AG09309 (cell line): ENCODE measurements at regions not wholly inside any gene's neighbourhood (a gene's known extent, or its start where the extent isn't known, plus 50 kb on each side); places are given as distances from the start of the nearest gene placed in this dataset.

Experiments used
- DNase-seq: peaks from one replicate; pipeline ENCODE4 v3.0.0-alpha.2; 2010; ENCODE audit warnings: low read depth
- H3K4me3 ChIP-seq: 2 replicates; pipeline ENCODE4 v1.5.1; 2011; ENCODE audit warnings: mild to moderate bottlenecking, low read depth, low read length, moderate library complexity; ENCODE audit not compliant: control insufficient read depth
- TF ChIP-seq, protein P1 (sequence below): IDR thresholded peaks from 2 replicates; pipeline ENCODE4 v1.5.1; 2011; ENCODE audit warnings: mild to moderate bottlenecking, low read depth, low read length, inconsistent platforms; ENCODE audit not compliant: insufficient read depth, control insufficient read depth; ENCODE audit errors: missing control alignments

DNA sequence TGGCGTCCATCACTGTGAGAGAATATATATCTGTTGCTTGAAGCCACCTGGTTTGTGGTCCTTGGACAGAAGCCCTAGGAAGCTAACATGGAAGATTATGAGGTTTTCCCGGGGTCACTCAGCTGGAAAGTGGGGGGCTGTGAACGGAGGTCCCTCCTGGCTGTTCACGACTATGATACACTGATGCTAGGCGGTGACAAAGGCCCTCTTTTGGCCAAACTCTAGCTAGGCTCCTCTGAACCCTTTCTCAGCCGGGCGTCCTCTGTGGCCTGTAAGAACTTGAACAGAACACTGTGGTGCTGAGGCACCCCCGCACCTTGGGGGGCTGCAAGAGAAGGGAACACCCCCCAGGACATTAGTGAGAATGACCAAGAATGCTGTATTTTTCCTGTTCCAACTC is 164.6 kb downstream of the TFCP2L1 start:
- H3K4me3 ChIP-seq: no peak overlapping the region
- no peak for DNase-seq
- TF ChIP-seq, protein P1, sequence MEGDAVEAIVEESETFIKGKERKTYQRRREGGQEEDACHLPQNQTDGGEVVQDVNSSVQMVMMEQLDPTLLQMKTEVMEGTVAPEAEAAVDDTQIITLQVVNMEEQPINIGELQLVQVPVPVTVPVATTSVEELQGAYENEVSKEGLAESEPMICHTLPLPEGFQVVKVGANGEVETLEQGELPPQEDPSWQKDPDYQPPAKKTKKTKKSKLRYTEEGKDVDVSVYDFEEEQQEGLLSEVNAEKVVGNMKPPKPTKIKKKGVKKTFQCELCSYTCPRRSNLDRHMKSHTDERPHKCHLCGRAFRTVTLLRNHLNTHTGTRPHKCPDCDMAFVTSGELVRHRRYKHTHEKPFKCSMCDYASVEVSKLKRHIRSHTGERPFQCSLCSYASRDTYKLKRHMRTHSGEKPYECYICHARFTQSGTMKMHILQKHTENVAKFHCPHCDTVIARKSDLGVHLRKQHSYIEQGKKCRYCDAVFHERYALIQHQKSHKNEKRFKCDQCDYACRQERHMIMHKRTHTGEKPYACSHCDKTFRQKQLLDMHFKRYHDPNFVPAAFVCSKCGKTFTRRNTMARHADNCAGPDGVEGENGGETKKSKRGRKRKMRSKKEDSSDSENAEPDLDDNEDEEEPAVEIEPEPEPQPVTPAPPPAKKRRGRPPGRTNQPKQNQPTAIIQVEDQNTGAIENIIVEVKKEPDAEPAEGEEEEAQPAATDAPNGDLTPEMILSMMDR: no peak

DNA sequence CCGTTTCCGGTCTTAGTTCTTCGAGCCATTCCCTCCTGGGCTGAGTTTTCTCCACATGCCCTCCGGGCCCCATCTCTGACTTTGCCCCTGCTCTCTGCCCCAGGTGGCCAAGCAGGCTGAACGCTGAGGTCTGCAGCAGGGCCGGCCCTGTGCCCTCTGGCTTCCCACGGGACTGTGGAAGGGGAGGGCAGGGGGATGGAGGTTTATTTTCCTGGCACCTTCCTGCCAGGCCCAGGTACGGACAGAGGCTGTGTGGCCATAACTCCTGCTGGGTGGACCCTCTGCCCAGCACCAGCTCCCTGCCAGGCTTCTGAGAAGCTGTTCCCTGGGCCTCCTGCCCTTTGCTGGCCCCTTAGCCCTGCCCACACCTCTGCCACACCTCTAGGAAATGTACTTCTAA is 164.0 kb downstream of the TFCP2L1 start:
- TF ChIP-seq, protein P1: no peak
- no peak for DNase-seq

DNA sequence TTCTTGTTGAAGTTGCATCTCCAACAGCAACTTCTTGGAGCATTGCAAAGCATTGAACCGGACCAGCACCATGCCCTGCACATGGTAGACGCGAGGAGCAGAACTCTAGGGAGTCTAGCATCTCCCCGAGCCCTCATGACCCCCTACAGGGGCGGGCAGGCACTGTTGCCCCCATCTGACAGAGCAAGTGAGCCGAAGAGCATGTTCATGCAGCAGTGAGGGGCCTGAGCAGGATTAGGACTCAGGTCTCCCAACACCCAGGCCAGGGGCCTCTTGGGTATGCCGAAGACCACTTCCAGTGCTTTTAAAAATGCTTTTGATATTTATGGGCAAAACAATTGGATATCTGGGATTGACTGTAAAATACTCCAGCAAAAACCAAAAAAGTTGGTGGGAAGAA is 163.3 kb downstream of the TFCP2L1 start:
- no peak overlapping the region for H3K4me3 ChIP-seq
- TF ChIP-seq, protein P1: no peak
- DNase-seq: no peak

More for the DNA sequence above, 164.0 kb downstream of the TFCP2L1 start:
- no peak overlapping the region for H3K4me3 ChIP-seq

DNA sequence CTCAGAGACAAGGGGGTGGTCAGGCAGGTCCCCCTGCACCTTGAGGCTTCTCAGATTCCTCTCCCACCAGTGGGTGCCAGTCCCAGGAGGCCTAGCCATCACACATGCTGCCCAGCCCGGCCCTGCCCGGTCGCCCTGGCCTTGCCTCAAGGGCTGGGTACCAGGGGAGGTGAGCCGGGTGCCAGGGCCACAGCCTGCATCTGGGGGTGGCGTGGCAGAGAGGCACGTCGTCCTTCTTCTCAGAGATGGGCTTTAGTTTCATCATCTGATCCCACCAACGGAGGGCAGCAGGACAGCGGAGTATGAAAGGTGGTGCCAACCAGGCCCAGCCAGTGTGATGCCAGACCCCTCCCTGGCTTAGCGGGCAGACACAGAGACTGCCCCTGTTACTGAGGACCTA is 161.7 kb downstream of the TFCP2L1 start:
- no peak overlapping the region for H3K4me3 ChIP-seq
- DNase-seq: no peak
- TF ChIP-seq, protein P1: no peak

DNA sequence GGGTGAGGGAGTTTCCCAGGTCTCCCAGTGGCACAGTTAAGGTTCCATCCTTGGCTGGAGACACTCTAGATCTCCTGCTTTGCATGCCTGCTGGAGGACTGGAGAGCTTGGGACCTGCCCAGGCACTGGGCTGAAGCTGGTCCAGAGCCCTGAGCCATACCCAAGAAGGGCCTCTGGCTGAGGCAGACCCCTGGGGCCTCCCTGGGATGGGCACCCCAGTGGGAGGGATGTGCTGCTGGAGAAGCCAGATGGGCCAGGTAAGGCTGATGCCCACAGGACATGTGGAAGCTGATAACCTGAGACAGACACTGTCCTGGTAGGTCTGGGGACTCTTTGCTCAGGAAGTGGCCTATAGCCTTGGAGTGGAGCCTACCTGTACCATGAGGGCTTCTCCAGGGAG is 160.7 kb downstream of the TFCP2L1 start:
- DNase-seq: no peak
- TF ChIP-seq, protein P1: no peak
- H3K4me3 ChIP-seq: no peak overlapping the region

DNA sequence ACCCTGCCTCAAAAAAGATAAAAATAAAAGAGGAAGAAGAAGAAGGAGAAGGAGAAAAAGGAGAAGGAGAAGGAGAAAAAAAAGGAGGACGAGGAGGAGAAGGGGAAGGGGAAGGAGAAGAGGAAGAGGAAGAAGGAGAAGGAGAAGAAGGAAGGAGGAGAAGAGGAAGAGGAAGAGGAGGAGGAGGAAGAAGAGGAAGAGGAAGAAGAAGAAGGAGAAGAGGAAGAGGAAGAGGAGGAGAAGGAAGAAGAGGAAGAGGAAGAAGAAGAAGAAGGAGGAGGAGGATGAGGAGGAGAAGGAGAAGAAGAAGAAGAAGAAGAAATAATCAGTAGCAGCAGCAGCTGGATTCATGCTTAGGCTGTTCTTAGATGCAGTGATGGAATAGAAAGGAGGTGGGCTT is 159.7 kb downstream of the TFCP2L1 start:
- TF ChIP-seq, protein P1: no peak
- no peak for DNase-seq
- H3K4me3 ChIP-seq: no peak overlapping the region
